NCI-H2227 (cell line): ENCODE measurements at regions not wholly inside any gene's neighbourhood (a gene's known extent, or its start where the extent isn't known, plus 50 kb on each side); places are given as distances from the start of the nearest gene placed in this dataset.
"Not testable (repeated sequence)": the region's sequence is repeated elsewhere in the genome, so short reads cannot be mapped to it uniquely, and the experiment has no call there.

ENCODE experiments used
- DNase-seq: peaks from one replicate; lab custom pipeline; 2025; ENCODE audit not compliant: unreplicated experiment; lab: John Stamatoyannopoulos, UW

DNA sequence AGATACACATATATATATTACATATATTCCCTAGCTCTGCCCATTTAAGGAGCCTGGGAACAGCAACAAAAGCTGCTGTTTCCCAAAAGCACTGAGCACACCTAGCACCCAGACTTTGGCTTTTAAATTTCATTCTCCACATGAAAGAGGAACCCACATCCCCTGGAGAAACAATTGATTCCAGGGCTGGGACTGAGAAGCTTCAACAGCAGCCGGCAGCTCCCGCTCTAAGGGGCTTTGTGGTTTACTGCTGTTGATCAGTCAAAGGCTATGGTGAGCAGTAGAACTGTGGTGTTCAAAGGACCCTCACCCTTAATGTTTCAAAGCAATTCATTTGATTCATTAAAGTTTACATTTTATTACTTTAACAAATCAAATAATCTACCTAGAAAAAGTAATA, 83.3 kb upstream of the SLC66A3 start:
- DNase-seq, result no peak

- no peak for DNase-seq
Observed at GRCh38 chr2:11072550-11072949, 82.7 kb upstream of the SLC66A3 start.

DNA sequence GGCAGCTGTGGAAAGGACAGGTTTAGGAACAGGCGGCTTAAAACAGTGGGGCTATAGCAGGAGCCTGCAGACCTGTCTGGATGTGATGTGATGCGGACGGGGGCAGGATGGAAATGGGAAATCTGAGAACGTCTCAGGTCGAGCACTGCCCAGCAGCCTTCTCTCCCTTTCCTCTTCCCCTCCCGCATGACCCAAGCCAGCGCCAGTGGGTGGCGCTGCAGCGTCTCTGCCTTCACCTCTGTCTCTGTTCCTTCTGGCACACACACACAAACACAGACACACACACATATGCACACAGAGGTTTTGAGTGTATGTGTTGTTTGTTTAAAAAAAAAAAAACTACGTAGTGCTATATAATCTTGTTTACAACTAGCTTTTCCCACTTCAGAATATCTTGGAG, 82.0 kb upstream of the SLC66A3 start:
- DNase-seq, result peak; percentile 52

DNA sequence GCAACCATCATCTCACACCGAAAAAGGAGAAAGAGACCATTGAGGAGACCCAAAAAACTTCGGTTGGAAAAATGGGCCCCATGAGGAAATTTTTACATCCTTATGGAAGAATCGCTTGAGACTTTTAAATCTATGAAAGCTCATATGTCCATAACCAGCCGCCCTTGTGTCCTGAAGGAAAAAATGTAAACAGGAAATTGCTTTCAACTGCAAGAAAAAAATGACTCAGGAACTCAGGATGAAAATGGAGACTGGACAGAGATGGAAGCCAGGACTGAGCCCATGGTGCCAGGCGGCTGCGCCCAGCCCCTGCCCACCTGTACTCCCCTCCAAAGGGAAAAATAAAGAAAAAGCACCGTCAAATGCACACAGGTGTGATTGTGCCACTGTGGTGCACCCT, 81.5 kb upstream of the SLC66A3 start:
- DNase-seq, result no peak

GRCh38 chr2:11074246-11074820, 80.9 kb upstream of the SLC66A3 start:
- no peak for DNase-seq

- DNase-seq, result no peak
Observed at GRCh38 chr2:11075221-11075620, 80.0 kb upstream of the SLC66A3 start.

GRCh38 chr2:11077411-11077810, 77.9 kb upstream of the SLC66A3 start:
- no peak for DNase-seq

DNA sequence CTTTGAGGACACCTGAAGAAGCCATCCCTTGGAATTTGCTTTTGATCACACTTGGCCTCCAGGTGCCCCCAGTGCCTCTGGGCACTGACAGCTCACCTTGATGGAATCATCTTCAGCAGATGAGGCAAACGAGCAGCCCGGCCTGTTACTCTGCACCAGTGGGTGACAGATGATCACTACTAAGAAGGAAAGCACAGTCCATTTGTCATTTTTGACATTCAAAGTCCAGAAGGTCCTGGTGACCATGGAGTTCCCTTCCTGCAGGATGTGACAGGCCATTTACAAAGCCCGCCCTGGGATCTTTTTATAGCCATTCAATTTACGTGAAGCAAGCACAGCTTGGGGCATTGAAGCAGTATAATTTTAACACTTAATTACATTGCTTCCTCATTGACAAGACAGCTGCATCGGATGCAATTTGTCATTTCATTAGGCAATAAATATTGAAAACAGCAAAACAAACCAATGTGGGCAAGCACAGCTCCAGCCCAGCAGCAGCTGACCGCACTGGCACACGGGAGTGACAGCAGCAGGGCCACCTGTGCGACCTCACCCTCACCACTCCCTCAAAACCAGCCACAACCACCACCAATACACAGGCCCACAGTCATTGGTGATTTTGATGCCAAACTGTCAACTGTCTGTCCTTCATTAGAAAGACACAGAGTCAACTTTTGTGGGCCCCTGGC, 76.0 kb upstream of the SLC66A3 start:
- no peak for DNase-seq

DNA sequence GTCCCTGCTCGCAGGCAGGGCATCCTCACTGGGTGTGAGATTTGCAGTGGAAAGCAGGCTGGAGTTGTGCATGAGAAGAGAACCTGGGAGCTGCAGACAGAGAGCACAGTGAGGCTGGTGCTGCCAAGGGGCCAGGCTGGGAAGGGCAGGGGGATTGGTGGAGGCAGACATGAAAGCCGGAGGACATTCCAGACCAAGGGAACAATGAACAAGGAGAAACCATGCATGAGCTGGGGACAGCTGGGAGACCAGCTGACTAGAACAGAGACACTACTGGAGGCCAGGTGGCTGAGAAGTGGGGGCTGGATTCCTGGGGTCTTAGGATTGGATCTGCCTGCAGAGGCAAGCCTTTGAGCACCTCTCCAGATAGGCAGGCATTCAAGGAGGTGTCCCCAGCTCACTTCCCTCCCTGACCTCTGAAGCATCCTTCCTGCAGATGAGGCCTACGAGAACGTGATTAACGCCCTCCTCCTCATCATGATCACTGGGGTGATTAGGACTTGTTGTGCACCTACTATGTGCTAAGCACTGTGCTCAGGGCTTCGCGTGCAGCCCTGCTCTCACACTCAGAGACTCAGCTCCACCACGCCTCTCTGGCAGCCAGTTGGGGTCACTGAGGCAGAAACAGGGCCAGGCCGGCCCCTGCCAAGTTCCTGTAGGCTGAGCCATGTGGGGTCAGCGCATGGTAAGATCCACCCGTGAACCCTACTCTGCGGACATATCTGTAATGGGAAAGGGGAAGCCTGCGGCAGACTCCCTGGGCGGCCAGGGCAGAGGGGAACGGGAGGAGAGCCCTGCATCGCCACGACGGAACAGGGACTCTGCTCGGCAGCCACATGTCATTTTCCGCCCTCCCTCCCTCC, 74.8 kb upstream of the SLC66A3 start:
- no peak for DNase-seq

DNA sequence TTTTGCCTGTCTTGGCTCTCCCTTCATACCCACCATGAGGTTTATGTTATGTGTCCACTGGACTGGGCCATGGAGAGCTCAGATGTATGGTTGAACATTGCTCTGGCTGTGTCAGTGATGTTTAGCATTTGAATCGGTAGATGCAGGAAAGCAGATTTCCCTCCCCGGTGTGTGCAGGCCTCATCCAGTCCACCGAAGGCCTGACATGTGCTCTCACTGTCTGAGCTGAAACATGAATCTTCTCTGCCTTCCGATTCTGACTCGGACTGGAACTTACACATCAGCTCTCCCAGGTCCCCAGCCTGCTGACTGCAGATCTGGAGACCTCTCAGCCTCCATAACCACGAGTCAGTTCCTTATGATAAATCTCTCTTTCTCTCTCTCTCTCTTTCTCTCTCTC, 72.4 kb upstream of the SLC66A3 start:
- no peak for DNase-seq

DNA sequence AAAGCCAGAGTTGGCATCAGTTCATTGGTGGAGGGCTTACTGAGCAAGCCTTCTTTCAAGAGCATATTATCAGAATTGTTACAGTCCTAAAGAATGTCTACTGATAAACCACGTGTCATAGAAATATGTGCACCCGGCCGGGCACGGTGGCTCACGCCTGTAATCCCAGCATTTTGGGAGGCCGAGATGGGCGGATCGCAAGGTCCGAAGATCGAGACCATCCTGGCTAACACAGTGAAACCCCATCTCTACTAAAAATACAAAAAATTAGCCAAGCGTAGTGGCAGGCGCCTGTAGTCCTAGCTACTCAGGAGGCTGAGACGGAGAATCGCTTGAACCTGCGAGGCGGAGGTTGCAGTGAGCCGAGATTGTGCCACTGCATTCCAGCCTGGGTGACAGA, 66.4 kb upstream of the SLC66A3 start:
- not testable (repeated sequence) for DNase-seq

- DNase-seq, result no peak
Observed at GRCh38 chr2:11090187-11090586, 65.1 kb upstream of the SLC66A3 start.

DNA sequence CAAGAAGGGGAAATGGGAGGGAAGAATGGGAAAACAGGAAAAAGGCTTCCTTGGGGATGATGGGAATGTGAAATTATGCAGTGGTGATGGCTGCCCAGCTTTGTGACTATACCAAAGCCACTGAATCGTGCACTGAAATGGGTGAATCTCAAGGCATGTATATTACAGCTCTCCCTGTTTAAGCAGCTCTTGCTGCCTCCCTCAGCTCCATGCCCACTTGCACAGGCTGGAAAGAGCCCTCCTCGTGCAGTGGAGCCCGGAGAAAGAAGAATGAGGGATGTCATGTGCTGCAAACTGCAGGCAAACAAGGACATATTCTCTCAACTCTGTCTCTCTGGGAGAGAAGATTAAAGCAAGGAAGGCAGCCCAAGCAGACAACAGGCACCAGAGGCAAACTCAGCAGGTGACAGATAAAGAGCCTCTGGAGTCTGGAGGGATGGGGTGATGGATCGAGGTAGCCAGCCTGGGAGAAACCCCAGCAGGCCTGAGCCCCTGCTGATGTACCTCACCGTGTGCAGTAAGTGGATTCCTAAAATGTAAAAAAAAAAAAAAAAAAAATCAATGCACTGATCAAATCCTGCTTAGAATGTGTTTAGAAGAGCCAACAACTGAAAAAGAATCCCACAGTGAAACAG, 62.4 kb upstream of the SLC66A3 start:
- DNase-seq, result no peak

GRCh38 chr2:11093467-11093866, 61.8 kb upstream of the SLC66A3 start:
- no peak for DNase-seq

GRCh38 chr2:11094021-11094810, 61.1 kb upstream of the SLC66A3 start:
- no peak for DNase-seq

- DNase-seq, result no peak
Observed at GRCh38 chr2:11096591-11096990, 58.7 kb upstream of the SLC66A3 start.

DNA sequence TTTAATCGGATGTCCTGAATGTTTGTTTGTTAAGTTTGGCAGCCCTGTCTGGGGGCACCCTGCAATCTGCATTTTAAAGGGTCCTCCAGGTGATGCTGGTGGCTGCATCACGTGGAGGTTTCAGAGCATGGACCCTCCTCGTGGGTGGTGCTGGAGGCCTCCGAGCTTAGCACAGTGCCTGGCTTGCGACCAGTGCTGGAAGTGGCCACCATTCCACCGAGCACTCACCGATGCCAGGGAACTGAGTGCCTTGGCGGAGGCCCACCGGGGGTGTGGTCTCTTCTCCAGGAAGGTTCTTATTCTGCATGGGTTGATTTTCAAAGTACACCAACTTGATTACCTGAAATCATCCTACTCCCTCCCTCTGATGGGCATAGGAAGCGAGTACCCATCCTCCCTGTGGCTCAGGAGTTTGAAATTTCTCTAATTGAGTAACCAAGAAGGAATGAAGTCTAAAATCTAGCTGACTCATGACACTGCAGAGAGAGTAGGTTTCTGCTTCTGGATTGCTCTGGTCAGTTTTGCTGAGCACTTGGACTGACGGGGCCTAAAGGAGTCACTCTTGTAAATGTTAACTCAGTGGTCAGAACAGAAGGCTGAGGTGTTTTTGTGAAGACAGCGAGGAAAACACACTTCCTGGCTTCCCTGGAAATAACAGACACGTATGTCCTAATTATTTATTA, 58.1 kb upstream of the SLC66A3 start:
- no peak for DNase-seq

DNA sequence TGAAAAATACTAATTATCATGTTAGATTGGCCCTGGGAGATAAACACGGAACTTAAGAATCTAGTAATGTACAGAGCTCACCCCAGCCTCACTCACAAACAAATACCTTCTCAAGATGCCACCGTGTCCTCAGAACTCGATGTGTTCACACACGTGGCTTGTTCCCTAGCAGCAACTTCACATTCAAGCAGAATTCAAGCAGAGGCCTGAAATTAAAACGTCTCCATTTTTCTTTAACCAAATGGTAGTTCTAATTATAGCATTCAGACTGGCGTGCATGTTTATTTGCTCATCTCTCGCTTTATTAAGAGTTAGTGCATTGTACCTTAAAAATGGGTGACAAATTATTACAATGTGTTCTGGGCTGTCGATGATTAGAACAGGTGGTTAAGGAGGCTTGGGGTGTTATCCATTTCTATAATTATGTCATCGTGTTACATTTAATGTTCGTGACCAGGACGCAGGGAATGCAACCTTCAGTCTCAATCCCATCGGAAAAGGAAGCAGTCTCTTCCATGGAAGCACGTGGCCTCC, 57.3 kb upstream of the SLC66A3 start:
- DNase-seq, result no peak

- DNase-seq, result no peak
Observed at GRCh38 chr2:11099122-11100065, 55.9 kb upstream of the SLC66A3 start.
